ENCODE measurements at regions not wholly inside any gene's neighbourhood (a gene's known extent, or its start where the extent isn't known, plus 50 kb on each side); places are given as distances from the start of the nearest gene placed in this dataset.

- intact Hi-C loops (cut with DNase I): no loop called here
- Histone ChIP-seq H3K4me3 (no peak overlapping the region), H3K27me3 (no peaks in the 10 kb centered on the region), H3K9me3 (no peaks in the 10 kb centered on the region), H3K36me3 (no peaks in the 10 kb centered on the region), H3K27ac (no peak overlapping the region), H3K4me1 (no peaks in the 10 kb centered on the region)
- TF ChIP-seq CTCF (IDR thresholded peaks at IDR 0.05): no peak
- DNase-seq (ENCODE audit: low spot score in 2 of 2): no peak
Observed at GRCh38 chr19:28349604-28350003, 863.3 kb downstream of the UQCRFS1 start.

GRCh38 chr19:28345811-28346210 lies 867.1 kb downstream of the UQCRFS1 start:
- TF ChIP-seq CTCF (IDR thresholded peaks at IDR 0.05): no peak
- no peaks in the 10 kb centered on the region for H3K27me3 ChIP-seq
- H3K4me3 ChIP-seq: no peak overlapping the region
- no peaks in the 10 kb centered on the region for H3K4me1 ChIP-seq
- intact Hi-C loops (cut with DNase I): no loop called here
- H3K27ac ChIP-seq: no peak overlapping the region
- no peaks in the 10 kb centered on the region for H3K36me3 ChIP-seq
- H3K9me3 ChIP-seq: no peaks in the 10 kb centered on the region
- no peak for DNase-seq (ENCODE audit: low spot score in 2 of 2)

- no peak for DNase-seq (ENCODE audit: low spot score in 2 of 2)
- Histone ChIP-seq H3K9me3 (peaks cover 0 to 3% of the 10 kb centered on the region in 2 donors), H3K4me1 (no peaks in the 10 kb centered on the region), H3K27ac (no peak overlapping the region), H3K27me3 (no peaks in the 10 kb centered on the region), H3K36me3 (no peaks in the 10 kb centered on the region), H3K4me3 (no peak overlapping the region)
- no peak for TF ChIP-seq CTCF (IDR thresholded peaks at IDR 0.05)
- intact Hi-C loops (cut with DNase I): no loop called here
Observed at GRCh38 chr19:28341810-28342350, 871.1 kb downstream of the UQCRFS1 start.

GRCh38 chr19:28334419-28334818 lies 878.5 kb downstream of the UQCRFS1 start:
- Histone ChIP-seq H3K4me1 (no peaks in the 10 kb centered on the region), H3K27me3 (no peaks in the 10 kb centered on the region), H3K27ac (no peak overlapping the region), H3K36me3 (no peaks in the 10 kb centered on the region), H3K9me3 (no peaks in the 10 kb centered on the region), H3K4me3 (no peak overlapping the region)
- DNase-seq (ENCODE audit: low spot score in 2 of 2): no peak
- TF ChIP-seq CTCF (IDR thresholded peaks at IDR 0.05): no peak
- intact Hi-C loops (cut with DNase I): no loop called here

GRCh38 chr19:28333909-28334308 lies 879.0 kb downstream of the UQCRFS1 start:
- no peak for TF ChIP-seq CTCF (IDR thresholded peaks at IDR 0.05)
- intact Hi-C loops (cut with DNase I): no loop called here
- Histone ChIP-seq H3K4me1 (no peaks in the 10 kb centered on the region), H3K36me3 (no peaks in the 10 kb centered on the region), H3K4me3 (no peak overlapping the region), H3K27ac (no peak overlapping the region), H3K9me3 (no peaks in the 10 kb centered on the region), H3K27me3 (no peaks in the 10 kb centered on the region)
- DNase-seq (ENCODE audit: low spot score in 2 of 2): no peak

GRCh38 chr19:28332886-28333285 lies 880.1 kb downstream of the UQCRFS1 start:
- no peaks in the 10 kb centered on the region for H3K4me1 ChIP-seq

More at GRCh38 chr19:28332886-28333285, 880.1 kb downstream of the UQCRFS1 start:
- Histone ChIP-seq H3K9me3 (no peaks in the 10 kb centered on the region), H3K36me3 (no peaks in the 10 kb centered on the region), H3K27me3 (no peaks in the 10 kb centered on the region), H3K4me3 (no peak overlapping the region), H3K27ac (no peak overlapping the region)
- DNase-seq (ENCODE audit: low spot score in 2 of 2): no peak
- intact Hi-C loops (cut with DNase I): no loop called here
- no peak for TF ChIP-seq CTCF (IDR thresholded peaks at IDR 0.05)
